Mucosa of stomach (tissue), 1 donor: ENCODE measurements at regions not wholly inside any gene's neighbourhood (a gene's known extent, or its start where the extent isn't known, plus 50 kb on each side); places are given as distances from the start of the nearest gene placed in this dataset.

Experiments used
- H3K27me3 ChIP-seq: one replicate; pipeline ENCODE4 v1.7.0; 2013; ENCODE audit warnings: mild to moderate bottlenecking, low read length; ENCODE audit not compliant: control insufficient read depth, insufficient read depth
- H3K36me3 ChIP-seq: one replicate; pipeline ENCODE4 v1.7.0; 2013; ENCODE audit warnings: low read length; ENCODE audit not compliant: control insufficient read depth, insufficient read depth
- H3K4me1 ChIP-seq: one replicate; pipeline ENCODE4 v1.7.0; 2013; ENCODE audit warnings: mild to moderate bottlenecking, low read length; ENCODE audit not compliant: control insufficient read depth, insufficient read depth
- H3K4me3 ChIP-seq: one replicate; pipeline ENCODE4 v1.7.0; 2013; ENCODE audit warnings: low read length
- H3K9ac ChIP-seq: one replicate; pipeline ENCODE4 v1.7.0; 2013; ENCODE audit warnings: mild to moderate bottlenecking, low read length, moderate library complexity
- H3K9me3 ChIP-seq: one replicate; pipeline ENCODE4 v1.7.0; 2013; ENCODE audit warnings: mild to moderate bottlenecking, low read length, moderate library complexity; ENCODE audit not compliant: control insufficient read depth
- donor health status: Pancreatic carcinoma.

DNA sequence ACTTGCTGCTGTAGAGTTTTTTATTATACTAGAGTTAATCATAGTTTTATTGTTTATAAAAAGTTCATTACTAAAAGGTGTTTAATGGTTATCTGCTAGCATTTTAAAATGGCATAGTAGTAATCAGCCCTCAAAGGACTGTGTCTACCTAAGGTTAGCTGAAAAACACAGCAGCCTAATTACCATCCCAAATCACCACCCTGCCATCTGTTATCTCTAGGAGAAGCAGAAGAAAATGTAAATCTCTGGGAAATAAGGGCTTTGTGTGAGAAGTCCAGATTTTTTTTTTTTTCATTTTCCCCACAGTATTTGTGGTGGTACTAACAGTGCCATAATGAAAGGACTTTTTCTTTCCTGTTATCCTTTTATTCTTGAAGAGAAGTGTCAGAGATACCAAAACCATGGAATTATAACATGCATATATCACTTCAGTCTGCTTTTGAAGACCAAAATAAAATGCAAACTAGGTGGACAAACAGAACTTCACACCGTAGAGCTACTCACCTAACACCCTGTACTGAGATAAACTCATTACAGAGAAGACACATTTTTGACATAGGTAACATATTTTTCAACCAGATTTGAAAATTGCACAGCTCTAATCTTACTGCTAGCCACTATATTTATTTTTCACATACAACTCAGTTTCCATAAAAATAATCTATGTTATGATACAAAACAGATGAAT is 876.2 kb downstream of the C12orf50 start:
- Histone ChIP-seq H3K4me3 (no peak overlapping the region), H3K9me3 (no peaks in the 10 kb centered on the region), H3K4me1 (no peaks in the 10 kb centered on the region), H3K9ac (no peak overlapping the region), H3K36me3 (no peaks in the 10 kb centered on the region), H3K27me3 (no peaks in the 10 kb centered on the region)

DNA sequence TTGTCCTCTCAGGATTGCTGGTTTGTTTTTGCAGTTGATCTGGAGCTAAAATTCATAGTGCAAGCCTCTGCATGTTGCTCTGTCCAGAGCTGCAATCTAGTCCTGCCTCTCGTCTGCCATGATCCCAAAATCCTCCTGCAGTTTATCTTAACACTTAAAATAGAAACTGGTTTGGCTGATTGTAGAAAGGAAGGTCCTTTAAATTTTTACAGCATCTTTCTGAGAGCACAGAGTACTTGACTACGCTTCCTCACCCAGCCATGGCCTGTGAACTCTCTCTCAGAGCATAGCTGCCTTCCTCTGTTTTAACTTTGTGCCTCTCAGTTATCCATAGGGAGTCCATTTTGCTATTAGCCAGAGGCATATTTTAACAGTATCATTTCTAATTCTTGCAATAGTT is 877.1 kb downstream of the C12orf50 start:
- Histone ChIP-seq H3K4me3 (no peak overlapping the region), H3K9me3 (no peaks in the 10 kb centered on the region), H3K27me3 (no peaks in the 10 kb centered on the region), H3K9ac (no peak overlapping the region), H3K4me1 (no peaks in the 10 kb centered on the region), H3K36me3 (no peaks in the 10 kb centered on the region)

DNA sequence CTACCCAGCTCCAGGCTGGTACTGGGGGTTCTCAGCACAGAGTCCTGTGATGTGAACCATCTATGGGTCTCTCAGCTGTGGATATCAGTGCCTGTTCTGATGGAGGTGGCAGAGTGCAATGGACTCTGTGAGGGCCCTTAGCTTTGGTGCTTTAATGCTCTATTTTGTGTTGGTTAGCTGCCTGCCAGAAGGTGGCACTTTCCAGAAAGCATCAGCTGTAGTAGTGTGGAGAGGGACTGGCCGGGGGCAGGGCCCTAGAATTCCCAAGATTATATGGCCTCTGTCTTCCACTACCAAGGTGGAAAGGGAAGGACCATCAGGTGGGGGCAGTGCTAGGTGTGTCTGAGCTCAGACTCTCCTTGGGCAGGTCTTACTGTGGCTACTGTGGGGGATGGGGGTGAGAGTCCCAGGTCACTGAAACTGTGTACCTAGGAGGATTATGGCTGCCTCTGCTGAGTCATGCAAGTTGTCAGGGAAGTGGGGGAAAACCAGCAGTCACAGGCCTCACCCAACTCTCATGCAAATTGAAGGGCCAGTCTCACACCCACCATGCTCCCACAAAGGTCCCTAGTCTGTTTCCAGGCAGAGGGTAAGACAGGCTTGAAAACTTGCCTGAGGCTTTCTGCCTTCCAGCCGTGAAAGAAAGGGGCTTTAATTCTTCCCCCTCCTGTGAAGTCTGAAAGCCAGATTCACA is 878.1 kb downstream of the C12orf50 start:
- Histone ChIP-seq H3K27me3 (no peaks in the 10 kb centered on the region), H3K36me3 (no peaks in the 10 kb centered on the region), H3K9me3 (no peaks in the 10 kb centered on the region), H3K4me1 (no peaks in the 10 kb centered on the region), H3K9ac (no peak overlapping the region), H3K4me3 (no peak overlapping the region)

DNA sequence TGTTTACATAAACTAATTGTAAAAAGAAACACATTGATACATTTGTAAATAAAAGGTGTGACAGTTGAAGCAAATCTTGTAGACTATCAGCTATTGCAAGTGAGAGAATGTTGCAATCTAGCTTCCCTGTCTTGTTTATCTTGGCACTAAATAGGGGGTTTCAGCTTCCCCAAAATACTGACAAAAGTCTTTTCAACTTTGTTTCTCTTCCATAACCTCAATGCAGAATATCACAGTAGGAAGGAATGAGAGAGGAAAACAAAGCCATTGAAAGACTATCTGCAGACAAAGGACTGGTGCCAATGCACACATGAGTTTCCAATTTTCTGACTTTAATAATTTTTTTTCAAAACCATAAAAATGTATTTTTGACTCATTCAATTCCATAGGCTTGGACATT is 886.2 kb upstream of the MGAT4C start:
- Histone ChIP-seq H3K36me3 (no peaks in the 10 kb centered on the region), H3K9me3 (no peaks in the 10 kb centered on the region), H3K4me1 (no peaks in the 10 kb centered on the region), H3K4me3 (no peak overlapping the region), H3K27me3 (no peaks in the 10 kb centered on the region), H3K9ac (no peak overlapping the region)

DNA sequence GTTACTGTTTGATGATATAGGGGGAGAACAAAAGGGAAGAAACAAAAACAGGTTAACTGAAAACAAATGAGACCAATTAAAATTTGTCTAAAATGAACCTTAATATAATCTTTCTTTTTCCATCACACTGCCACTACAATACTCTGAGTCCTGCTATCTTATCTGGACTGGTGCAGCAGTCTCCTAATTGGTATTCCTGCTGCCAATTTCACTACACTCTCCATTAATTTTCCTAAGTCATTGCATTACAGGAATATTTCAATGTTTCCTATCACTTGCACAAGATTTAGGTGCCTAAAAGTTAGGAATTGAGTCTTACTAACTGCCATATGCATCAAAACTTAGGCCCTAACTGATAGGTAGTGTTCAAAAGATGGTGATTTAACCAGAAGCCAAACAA is 884.9 kb upstream of the MGAT4C start:
- Histone ChIP-seq H3K27me3 (no peaks in the 10 kb centered on the region), H3K36me3 (no peaks in the 10 kb centered on the region), H3K9ac (no peak overlapping the region), H3K4me3 (no peak overlapping the region), H3K9me3 (no peaks in the 10 kb centered on the region), H3K4me1 (no peaks in the 10 kb centered on the region)

DNA sequence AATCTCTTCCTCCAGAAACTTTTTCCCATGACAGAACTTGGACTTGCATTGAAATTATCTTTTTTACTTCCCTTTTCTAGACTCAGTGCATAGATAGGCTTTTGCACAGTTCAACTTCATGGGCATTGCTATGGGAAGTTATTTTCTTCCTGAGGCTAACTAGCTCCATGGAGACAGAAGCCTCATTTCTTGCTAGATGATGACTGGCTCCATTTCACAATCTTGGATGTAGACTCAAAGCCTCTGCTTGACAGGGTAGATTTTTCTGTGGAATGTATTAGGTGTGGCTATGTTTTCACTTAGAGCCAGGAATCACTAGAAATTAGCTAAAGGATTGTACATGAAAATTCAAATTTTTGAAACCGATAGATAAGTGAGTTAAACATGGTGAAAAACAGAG is 884.1 kb upstream of the MGAT4C start:
- Histone ChIP-seq H3K9ac (no peak overlapping the region), H3K36me3 (no peaks in the 10 kb centered on the region), H3K4me1 (no peaks in the 10 kb centered on the region), H3K27me3 (no peaks in the 10 kb centered on the region), H3K4me3 (no peak overlapping the region), H3K9me3 (no peaks in the 10 kb centered on the region)

DNA sequence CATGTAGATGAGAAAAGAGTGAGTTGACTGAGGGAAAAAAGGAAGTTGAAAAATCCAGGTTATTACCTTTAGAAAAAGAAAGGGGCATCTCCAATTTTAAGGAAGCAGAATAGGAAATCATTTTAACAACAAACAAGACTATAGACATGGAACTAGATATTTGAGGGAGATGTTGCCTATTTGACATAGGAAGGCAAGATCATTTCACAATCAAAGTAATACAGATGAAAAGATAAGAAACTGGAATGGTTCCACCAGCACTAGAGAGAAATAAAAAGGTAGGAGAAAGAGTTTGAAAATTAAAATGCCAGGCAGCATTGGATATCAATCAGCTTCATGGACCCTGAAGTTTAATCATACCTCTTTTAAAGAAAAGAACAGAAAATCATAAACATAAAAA is 881.0 kb upstream of the MGAT4C start:
- Histone ChIP-seq H3K4me3 (no peak overlapping the region), H3K27me3 (no peaks in the 10 kb centered on the region), H3K9ac (no peak overlapping the region), H3K36me3 (no peaks in the 10 kb centered on the region), H3K9me3 (no peaks in the 10 kb centered on the region), H3K4me1 (no peaks in the 10 kb centered on the region)

DNA sequence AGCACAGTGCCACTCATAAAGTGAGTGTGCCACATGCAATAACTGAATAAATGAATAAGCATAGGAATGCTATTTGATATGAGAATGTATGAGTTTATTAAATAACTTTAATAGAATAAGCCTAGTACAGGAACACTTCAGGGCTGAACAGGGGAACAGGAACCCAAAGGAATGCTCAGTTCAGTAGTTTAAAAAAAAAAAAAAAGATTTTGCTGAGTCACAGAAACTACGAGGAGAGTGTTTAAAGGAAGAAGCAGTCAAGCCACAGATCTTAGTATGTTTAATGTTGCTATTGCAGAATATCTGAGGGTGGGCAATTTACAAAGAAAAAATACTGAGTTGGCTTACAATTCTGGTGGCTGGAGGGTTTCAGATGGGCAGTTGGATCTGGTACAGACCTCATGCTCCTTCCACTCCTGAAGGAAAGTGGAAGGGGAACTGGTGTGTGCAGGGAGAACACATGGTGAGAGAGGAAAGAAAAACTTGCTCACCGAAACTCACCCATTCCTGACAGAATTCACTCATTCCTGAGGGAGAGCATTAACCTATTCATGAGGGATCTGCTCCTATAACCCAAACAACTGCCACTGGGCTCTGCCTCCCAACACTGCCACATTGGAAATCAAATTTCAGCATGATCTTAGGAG is 880.3 kb upstream of the MGAT4C start:
- Histone ChIP-seq H3K9ac (no peak overlapping the region), H3K4me1 (no peaks in the 10 kb centered on the region), H3K4me3 (no peak overlapping the region), H3K36me3 (no peaks in the 10 kb centered on the region), H3K9me3 (no peaks in the 10 kb centered on the region), H3K27me3 (no peaks in the 10 kb centered on the region)

DNA sequence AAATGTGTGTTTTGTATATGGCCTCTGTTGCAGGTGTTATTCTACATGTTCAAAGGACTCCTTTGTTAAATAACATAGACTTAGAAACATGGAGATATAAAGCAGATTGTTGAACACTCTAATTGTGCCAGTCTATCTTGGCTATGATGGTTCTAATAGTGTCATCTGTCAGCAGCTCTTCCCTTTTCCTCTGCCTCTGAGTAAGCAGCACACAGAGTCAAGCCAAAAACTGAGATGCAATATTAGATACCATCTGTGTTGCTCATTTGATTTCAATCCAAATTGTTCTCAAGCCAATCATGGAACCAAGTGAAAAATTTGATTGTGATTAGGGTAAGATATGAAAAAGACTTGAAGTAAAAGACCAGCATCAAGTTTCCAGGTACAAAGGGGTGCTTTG is 871.1 kb upstream of the MGAT4C start:
- H3K36me3 ChIP-seq, result no peaks in the 10 kb centered on the region
- H3K4me1 ChIP-seq, result no peaks in the 10 kb centered on the region
- H3K9me3 ChIP-seq, result no peaks in the 10 kb centered on the region
- H3K27me3 ChIP-seq, result no peaks in the 10 kb centered on the region
- H3K9ac ChIP-seq, result no peak overlapping the region
- H3K4me3 ChIP-seq, result no peak overlapping the region

DNA sequence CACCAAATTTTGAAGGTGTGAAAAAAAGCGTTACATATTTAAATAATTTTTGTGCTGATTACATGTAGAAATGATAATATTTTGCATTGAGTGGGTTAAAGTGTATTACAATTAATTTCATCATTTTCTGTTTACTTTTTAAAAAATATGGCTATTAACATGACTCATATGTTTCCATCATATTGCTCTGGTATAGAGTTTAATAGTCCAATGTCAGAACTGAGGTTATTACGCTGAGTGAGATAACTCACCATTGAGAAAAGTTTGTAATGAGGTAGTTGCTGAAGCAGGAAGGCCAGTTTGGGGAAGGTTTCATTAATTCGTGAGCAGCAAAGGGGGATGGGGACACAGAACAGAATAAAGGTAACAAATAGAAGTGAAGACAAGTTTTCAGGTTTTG is 865.7 kb upstream of the MGAT4C start:
- Histone ChIP-seq H3K36me3 (no peaks in the 10 kb centered on the region), H3K27me3 (no peaks in the 10 kb centered on the region), H3K4me3 (no peak overlapping the region), H3K9ac (no peak overlapping the region), H3K4me1 (no peaks in the 10 kb centered on the region), H3K9me3 (no peaks in the 10 kb centered on the region)

DNA sequence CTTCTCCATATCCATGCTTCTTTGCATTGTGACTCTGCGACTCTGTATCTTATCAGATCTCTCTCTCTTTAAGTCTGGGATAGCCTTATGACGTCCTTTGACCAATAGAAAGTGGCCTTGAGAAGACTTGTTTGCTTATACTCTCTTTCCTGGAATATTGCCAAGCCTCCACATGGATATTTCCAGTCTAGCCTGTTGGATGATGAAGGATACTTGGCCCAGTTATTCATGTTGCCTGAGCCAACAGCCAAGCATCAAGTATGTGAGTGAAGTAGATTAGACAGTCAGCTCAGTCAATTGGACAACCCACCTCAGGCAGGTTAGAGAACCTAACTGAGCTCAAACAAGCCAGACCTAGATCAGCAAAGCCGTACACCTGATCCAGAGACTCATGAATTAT is 864.2 kb upstream of the MGAT4C start:
- Histone ChIP-seq H3K36me3 (no peaks in the 10 kb centered on the region), H3K4me3 (no peak overlapping the region), H3K9ac (no peak overlapping the region), H3K9me3 (no peaks in the 10 kb centered on the region), H3K4me1 (no peaks in the 10 kb centered on the region), H3K27me3 (no peaks in the 10 kb centered on the region)

DNA sequence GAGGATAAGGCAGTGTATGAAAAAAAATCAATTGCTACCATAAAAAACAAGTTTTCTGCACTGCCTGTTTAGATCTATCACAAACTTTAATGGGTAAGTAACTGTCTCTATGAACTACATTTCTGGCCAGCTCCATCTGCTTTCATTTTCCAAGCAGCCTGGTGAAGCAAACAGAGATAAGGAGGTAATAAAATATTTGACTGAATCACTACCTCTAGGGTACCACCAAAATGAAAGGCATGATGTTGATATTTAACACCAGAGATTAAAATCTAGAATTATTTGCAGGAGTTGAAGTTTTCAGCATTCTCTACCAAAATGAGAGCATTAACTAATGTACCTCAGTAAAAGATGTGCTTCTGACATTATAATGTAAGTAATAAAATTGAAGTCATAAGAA is 863.5 kb upstream of the MGAT4C start:
- Histone ChIP-seq H3K4me3 (no peak overlapping the region), H3K4me1 (no peaks in the 10 kb centered on the region), H3K9ac (no peak overlapping the region), H3K36me3 (no peaks in the 10 kb centered on the region), H3K9me3 (no peaks in the 10 kb centered on the region), H3K27me3 (no peaks in the 10 kb centered on the region)
